ENCODE measurements at regions not wholly inside any gene's neighbourhood (a gene's known extent, or its start where the extent isn't known, plus 50 kb on each side); places are given as distances from the start of the nearest gene placed in this dataset.

DNA sequence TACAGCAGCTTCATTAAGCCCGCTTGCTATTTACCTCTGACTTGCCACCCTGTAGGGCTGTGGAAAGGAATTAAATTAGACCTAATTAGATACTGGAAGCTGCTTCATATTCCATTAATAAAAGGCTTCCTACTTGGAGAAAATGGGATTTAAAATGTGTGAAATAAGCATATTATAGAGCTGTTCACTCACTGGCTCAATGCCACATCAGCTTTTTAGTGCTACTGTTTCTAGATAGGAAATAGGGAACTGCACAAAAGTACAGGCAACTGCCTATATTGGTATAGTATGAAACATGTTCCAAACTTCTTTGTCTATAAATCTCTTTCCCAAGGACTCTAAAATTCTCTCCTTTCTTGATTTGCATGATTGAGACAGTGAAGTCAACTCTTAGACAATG, 407.9 kb upstream of the AADAT start:
- TF ChIP-seq POLR2AphosphoS5 (IDR thresholded peaks at IDR 0.05; ENCODE audit: low read depth, low read length): no peak
- no peak for TF ChIP-seq POLR2A (IDR thresholded peaks at IDR 0.05; ENCODE audit: low read depth, low read length)
- TF ChIP-seq TAF1 (IDR thresholded peaks at IDR 0.05; ENCODE audit: low read depth, low read length): no peak
- no peak for TF ChIP-seq SPI1 (IDR thresholded peaks at IDR 0.05; ENCODE audit: low read depth, low read length)
- no peak for TF ChIP-seq POU2F2 (IDR thresholded peaks at IDR 0.05; ENCODE audit: low read depth, low read length)

All from GM12891 (cell line).